Ishikawa (cell line): ENCODE measurements at regions not wholly inside any gene's neighbourhood (a gene's known extent, or its start where the extent isn't known, plus 50 kb on each side); places are given as distances from the start of the nearest gene placed in this dataset.

Source experiments
- CEBPB ChIP-seq: IDR thresholded peaks from 2 replicates; pipeline ENCODE4 v1.6.1; 2012
- CREB1 ChIP-seq: IDR thresholded peaks from 2 replicates; pipeline ENCODE4 v1.6.1; 2012; ENCODE audit warnings: low read depth
- EGR1 ChIP-seq: IDR thresholded peaks from 2 replicates; pipeline ENCODE4 v1.6.1; 2012
- EP300 ChIP-seq: IDR thresholded peaks from 2 replicates; pipeline ENCODE4 v1.6.1; 2012; ENCODE audit warnings: borderline replicate concordance
- FOXM1 ChIP-seq: IDR thresholded peaks from 2 replicates; pipeline ENCODE4 v1.6.1; 2012; ENCODE audit warnings: low read depth, borderline replicate concordance
- NFIC ChIP-seq: IDR thresholded peaks from 2 replicates; pipeline ENCODE4 v1.6.1; 2012
- RAD21 ChIP-seq: IDR thresholded peaks from 2 replicates; pipeline ENCODE4 v1.6.1; 2012; ENCODE audit warnings: low read depth
- TAF1 ChIP-seq: IDR thresholded peaks from 2 replicates; pipeline ENCODE4 v1.6.1; 2012; ENCODE audit warnings: low read depth, mild to moderate bottlenecking
- TCF12 ChIP-seq: IDR thresholded peaks from 2 replicates; pipeline ENCODE4 v1.6.1; 2012; ENCODE audit warnings: low read depth
- TEAD4 ChIP-seq: IDR thresholded peaks from 2 replicates; pipeline ENCODE4 v1.6.1; 2012
- ZBTB7A ChIP-seq: IDR thresholded peaks from 2 replicates; pipeline ENCODE4 v1.6.1; 2012; ENCODE audit warnings: low read depth
- TF ChIP-seq, protein P1 (sequence below): IDR thresholded peaks from 2 replicates; pipeline ENCODE4 v1.6.1; 2012
- TF ChIP-seq, protein P2 (sequence below): IDR thresholded peaks from 2 replicates; pipeline ENCODE4 v1.6.1; 2012
- TF ChIP-seq, protein P3 (sequence below): IDR thresholded peaks from 2 replicates; pipeline ENCODE4 v1.6.1; 2012; ENCODE audit warnings: low read depth, mild to moderate bottlenecking

DNA sequence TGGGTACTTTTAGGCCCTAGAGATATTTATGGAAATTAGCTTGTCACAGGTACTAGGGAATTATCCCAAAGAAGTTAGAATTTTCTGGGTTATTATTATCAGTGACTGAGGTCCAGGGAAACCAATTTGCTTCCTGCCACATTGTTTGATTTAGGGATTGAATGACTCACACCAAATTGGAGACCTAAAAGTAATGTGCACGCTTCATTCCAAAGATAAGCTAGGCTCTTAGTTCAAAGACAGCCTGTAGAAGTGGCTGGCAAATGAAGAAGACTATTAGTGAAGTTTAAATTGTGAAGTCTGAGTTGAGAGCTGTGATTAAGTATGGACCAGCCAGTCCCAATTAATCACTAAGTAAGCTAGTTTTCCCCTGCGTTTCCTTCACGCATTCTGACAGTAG is 188.1 kb upstream of the MYO3A start:
- TF ChIP-seq ZBTB7A (no peak), RAD21 (no peak), EP300 (no peak), NFIC (no peak), TAF1 (no peak), TCF12 (no peak), FOXM1 (no peak), CEBPB (no peak), EGR1 (no peak), CREB1 (no peak), TEAD4 (no peak)
- TF ChIP-seq, protein P1, sequence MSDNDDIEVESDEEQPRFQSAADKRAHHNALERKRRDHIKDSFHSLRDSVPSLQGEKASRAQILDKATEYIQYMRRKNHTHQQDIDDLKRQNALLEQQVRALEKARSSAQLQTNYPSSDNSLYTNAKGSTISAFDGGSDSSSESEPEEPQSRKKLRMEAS = no peak
- TF ChIP-seq, protein P2, sequence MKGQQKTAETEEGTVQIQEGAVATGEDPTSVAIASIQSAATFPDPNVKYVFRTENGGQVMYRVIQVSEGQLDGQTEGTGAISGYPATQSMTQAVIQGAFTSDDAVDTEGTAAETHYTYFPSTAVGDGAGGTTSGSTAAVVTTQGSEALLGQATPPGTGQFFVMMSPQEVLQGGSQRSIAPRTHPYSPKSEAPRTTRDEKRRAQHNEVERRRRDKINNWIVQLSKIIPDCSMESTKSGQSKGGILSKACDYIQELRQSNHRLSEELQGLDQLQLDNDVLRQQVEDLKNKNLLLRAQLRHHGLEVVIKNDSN = no peak
- TF ChIP-seq, protein P3, sequence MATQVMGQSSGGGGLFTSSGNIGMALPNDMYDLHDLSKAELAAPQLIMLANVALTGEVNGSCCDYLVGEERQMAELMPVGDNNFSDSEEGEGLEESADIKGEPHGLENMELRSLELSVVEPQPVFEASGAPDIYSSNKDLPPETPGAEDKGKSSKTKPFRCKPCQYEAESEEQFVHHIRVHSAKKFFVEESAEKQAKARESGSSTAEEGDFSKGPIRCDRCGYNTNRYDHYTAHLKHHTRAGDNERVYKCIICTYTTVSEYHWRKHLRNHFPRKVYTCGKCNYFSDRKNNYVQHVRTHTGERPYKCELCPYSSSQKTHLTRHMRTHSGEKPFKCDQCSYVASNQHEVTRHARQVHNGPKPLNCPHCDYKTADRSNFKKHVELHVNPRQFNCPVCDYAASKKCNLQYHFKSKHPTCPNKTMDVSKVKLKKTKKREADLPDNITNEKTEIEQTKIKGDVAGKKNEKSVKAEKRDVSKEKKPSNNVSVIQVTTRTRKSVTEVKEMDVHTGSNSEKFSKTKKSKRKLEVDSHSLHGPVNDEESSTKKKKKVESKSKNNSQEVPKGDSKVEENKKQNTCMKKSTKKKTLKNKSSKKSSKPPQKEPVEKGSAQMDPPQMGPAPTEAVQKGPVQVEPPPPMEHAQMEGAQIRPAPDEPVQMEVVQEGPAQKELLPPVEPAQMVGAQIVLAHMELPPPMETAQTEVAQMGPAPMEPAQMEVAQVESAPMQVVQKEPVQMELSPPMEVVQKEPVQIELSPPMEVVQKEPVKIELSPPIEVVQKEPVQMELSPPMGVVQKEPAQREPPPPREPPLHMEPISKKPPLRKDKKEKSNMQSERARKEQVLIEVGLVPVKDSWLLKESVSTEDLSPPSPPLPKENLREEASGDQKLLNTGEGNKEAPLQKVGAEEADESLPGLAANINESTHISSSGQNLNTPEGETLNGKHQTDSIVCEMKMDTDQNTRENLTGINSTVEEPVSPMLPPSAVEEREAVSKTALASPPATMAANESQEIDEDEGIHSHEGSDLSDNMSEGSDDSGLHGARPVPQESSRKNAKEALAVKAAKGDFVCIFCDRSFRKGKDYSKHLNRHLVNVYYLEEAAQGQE = no peak
